PC-9 (cell line): ENCODE measurements at regions not wholly inside any gene's neighbourhood (a gene's known extent, or its start where the extent isn't known, plus 50 kb on each side); places are given as distances from the start of the nearest gene placed in this dataset.

Experiments
- BruUV-seq: library from RNA; stranded (reverse); fragments of 400-500 nt; replicated peaks from 2 replicates; lab custom pipeline; 2021; lab: Mats Ljungman, UMichigan
- CTCF ChIA-PET: fragments of 300-600 bp; sonication (Branson Sonifier 250); formaldehyde crosslinking; loops from one replicate; lab custom pipeline; 2022; ENCODE audit warnings: antibody characterized with exemption; lab: Charles Lee
- POLR2A ChIA-PET: fragments of 300-600 bp; sonication (Branson Sonifier 250); formaldehyde crosslinking; loops from one replicate; lab custom pipeline; 2022; ENCODE audit warnings: antibody characterized with exemption; ENCODE audit not compliant: unreplicated experiment; lab: Charles Lee
- DNase-seq, 2 experiments: peaks; one replicate each; pipeline versions ENCODE4 v3.0.0 to v3.0.0-alpha.2; 2015 to 2022; ENCODE audit warnings: mixed read lengths in 1 of 2
- H2AFZ ChIP-seq: fragments of 200-600 bp; sonication (generic); 2 replicates; pipeline ENCODE4 v1.8.1; 2017; ENCODE audit warnings: antibody characterized with exemption
- H3F3A ChIP-seq: fragments of 200-600 bp; sonication (generic); 2 replicates; pipeline ENCODE4 v1.8.1; 2017; ENCODE audit warnings: antibody characterized with exemption, mild to moderate bottlenecking, low read depth; ENCODE audit not compliant: insufficient read depth
- H3K27ac ChIP-seq: fragments of 200-600 bp; sonication (generic); 2 replicates; pipeline ENCODE4 v1.6.1; 2016; ENCODE audit warnings: mixed run types
- H3K27me3 ChIP-seq: fragments of 200-600 bp; sonication (generic); 2 replicates; pipeline ENCODE4 v1.6.1; 2016; ENCODE audit warnings: low read depth, mixed run types; ENCODE audit not compliant: insufficient read depth
- H3K36me3 ChIP-seq: fragments of 200-600 bp; sonication (generic); 2 replicates; pipeline ENCODE4 v1.6.1; 2016; ENCODE audit warnings: low read depth, mixed run types
- H3K4me1 ChIP-seq: fragments of 200-600 bp; sonication (generic); replicated peaks from 2 replicates; pipeline ENCODE4 v1.6.1; 2016; ENCODE audit warnings: mixed run types; ENCODE audit not compliant: insufficient read depth
- H3K4me2 ChIP-seq: fragments of 200-600 bp; sonication (generic); 2 replicates; pipeline ENCODE4 v1.6.1; 2017; ENCODE audit warnings: mixed run types
- H3K4me3 ChIP-seq: fragments of 200-600 bp; sonication (generic); 2 replicates; pipeline ENCODE4 v1.6.1; 2016; ENCODE audit warnings: mixed run types
- H3K79me2 ChIP-seq: fragments of 200-600 bp; sonication (generic); 2 replicates; pipeline ENCODE4 v1.6.1; 2017; ENCODE audit warnings: low read depth, mixed run types
- H3K9me2 ChIP-seq: fragments of 200-600 bp; sonication (generic); 2 replicates; pipeline ENCODE4 v1.8.1; 2017; ENCODE audit warnings: mild to moderate bottlenecking; ENCODE audit not compliant: insufficient read depth
- H3K9me3 ChIP-seq: fragments of 200-600 bp; sonication (generic); 2 replicates; pipeline ENCODE4 v1.8.1; 2016; ENCODE audit warnings: low read depth; ENCODE audit not compliant: insufficient read depth
- H4K20me1 ChIP-seq: fragments of 200-600 bp; sonication (generic); 2 replicates; pipeline ENCODE4 v1.8.1; 2017; ENCODE audit not compliant: insufficient read depth
- CTCF ChIP-seq: fragments of 200-600 bp; sonication (generic); conservative IDR thresholded peaks from 2 replicates; pipeline ENCODE4 v1.6.1; 2017; ENCODE audit warnings: mixed run types, antibody characterized with exemption, mild to moderate bottlenecking, moderate library complexity
- EZH2 ChIP-seq: fragments of 200-600 bp; sonication (generic); IDR thresholded peaks from 2 replicates; pipeline ENCODE4 v1.8.0; 2017; ENCODE audit warnings: antibody characterized with exemption, low read depth
- intact Hi-C: fragments of 100-400 bp; cut with micrococcal nuclease; formaldehyde crosslinking; loops from one replicate; pipeline ENCODE4 v1.10.0; 2022; ENCODE audit not compliant: unreplicated experiment

DNA sequence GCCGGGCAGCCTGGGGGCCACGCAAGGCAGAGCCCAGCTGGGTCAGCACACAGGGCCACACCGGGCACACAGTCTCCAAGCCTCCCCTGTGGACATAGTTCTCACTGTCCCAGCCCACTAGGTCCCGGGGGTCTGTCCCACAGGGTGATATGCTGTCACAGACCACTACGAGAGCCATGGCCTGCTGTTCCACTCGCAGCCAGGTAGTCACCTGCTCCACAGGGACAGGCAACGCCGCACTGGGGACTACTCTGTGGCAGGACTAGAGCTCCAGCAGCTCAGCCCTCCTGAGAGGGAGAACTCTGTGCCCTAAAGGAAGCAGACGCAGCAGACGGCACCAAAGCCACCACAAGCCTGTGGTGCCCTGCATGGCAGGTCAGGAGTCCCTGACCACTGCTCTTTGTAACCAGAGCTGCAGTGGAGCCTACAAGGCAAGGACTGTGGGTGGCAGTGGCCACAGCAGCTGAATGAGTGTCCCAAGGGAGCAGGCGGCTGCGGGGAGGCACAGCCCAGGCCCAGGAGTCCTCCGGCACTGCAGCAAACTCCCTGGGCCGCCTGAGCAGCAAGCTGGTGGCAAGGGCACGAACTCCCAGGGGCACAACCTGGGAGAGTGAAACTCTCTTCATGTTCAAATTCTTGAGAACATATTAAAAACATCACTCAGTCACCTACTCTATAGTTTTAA is 171.2 kb upstream of the GRK3 start:
- intact Hi-C loops = no loop called here
- CTCF ChIA-PET = no interaction called here
- H3K79me2 ChIP-seq = 0 out of 2 replicates have a peak, but pooled peaks cover 2% of the 10 kb centered on the region

GRCh38 chr22:25395468-25395867 is 169.0 kb upstream of the GRK3 start:
- no peaks in the 10 kb centered on the region for H3K9me2 ChIP-seq
- H3K9me3 ChIP-seq = no peaks in the 10 kb centered on the region
- H3K27me3 ChIP-seq = no peaks in the 10 kb centered on the region
- H3K36me3 ChIP-seq = no peaks in the 10 kb centered on the region
- peaks cover 2% of the 10 kb centered on the region; the same call in 1 of the 2 replicates for H3F3A ChIP-seq
- peaks cover 20% of the 10 kb centered on the region; the same call in 1 of the 2 replicates for H3K79me2 ChIP-seq
- CTCF ChIA-PET = no interaction called here
- no peak overlapping the region for H2AFZ ChIP-seq
- H3K27ac ChIP-seq = no peak overlapping the region
- no peak overlapping the region for H3K4me3 ChIP-seq
- H4K20me1 ChIP-seq = peaks cover 36% of the 10 kb centered on the region
- no TSS peak for BruUV-seq
- TF ChIP-seq EZH2 (no peak), CTCF (no peak)
- no peak for DNase-seq
- intact Hi-C loops = no loop called here
- POLR2A ChIA-PET = no interaction called here
- peaks cover 8% of the 10 kb centered on the region for H3K4me1 ChIP-seq
- no peak overlapping the region for H3K4me2 ChIP-seq

More for the DNA sequence above, 171.2 kb upstream of the GRK3 start:
- DNase-seq = no peak
- no peak for TF ChIP-seq EZH2
- no peak for TF ChIP-seq CTCF
- H3K27me3 ChIP-seq = no peaks in the 10 kb centered on the region
- BruUV-seq = no TSS peak
- no peaks in the 10 kb centered on the region for H3K36me3 ChIP-seq
- H3K4me3 ChIP-seq = no peak overlapping the region
- H3F3A ChIP-seq = no peaks in the 10 kb centered on the region
- H3K9me3 ChIP-seq = no peaks in the 10 kb centered on the region
- peaks cover 21% of the 10 kb centered on the region for H4K20me1 ChIP-seq
- POLR2A ChIA-PET = no interaction called here
- no peak overlapping the region for H3K27ac ChIP-seq
- no peaks in the 10 kb centered on the region for H3K4me1 ChIP-seq
- no peak overlapping the region for H2AFZ ChIP-seq
- no peaks in the 10 kb centered on the region for H3K9me2 ChIP-seq
- no peak overlapping the region for H3K4me2 ChIP-seq

GRCh38 chr22:25395915-25396314 is 168.6 kb upstream of the GRK3 start:
- CTCF ChIA-PET = no interaction called here
- H4K20me1 ChIP-seq = peaks cover 38% of the 10 kb centered on the region
- POLR2A ChIA-PET = no interaction called here
- no peaks in the 10 kb centered on the region for H3K27me3 ChIP-seq
- H3K36me3 ChIP-seq = no peaks in the 10 kb centered on the region
- no peaks in the 10 kb centered on the region for H3K9me2 ChIP-seq
- intact Hi-C loops = no loop called here
- DNase-seq = no peak
- no peak overlapping the region for H3K4me3 ChIP-seq
- no peak for TF ChIP-seq EZH2
- no peak for TF ChIP-seq CTCF
- peaks cover 11% of the 10 kb centered on the region for H3K4me1 ChIP-seq
- H3K9me3 ChIP-seq = no peaks in the 10 kb centered on the region
- H2AFZ ChIP-seq = no peak overlapping the region
- H3K27ac ChIP-seq = no peak overlapping the region
- H3F3A ChIP-seq = peaks cover 5% of the 10 kb centered on the region; the same call in 1 of the 2 replicates
- peaks cover 20% of the 10 kb centered on the region; the same call in 1 of the 2 replicates for H3K79me2 ChIP-seq
- no TSS peak for BruUV-seq
- H3K4me2 ChIP-seq = no peak overlapping the region
